Skeletal muscle cell (primary cell): ENCODE measurements at regions not wholly inside any gene's neighbourhood (a gene's known extent, or its start where the extent isn't known, plus 50 kb on each side); places are given as distances from the start of the nearest gene placed in this dataset.

Experiments used
- DNase-seq: peaks from one replicate; pipeline ENCODE4 v3.0.0-alpha.2; 2010; ENCODE audit warnings: low read depth
- H3K4me3 ChIP-seq: 2 replicates; pipeline ENCODE4 v1.5.1; 2011; ENCODE audit warnings: low read depth, mild to moderate bottlenecking, control low read depth, low read length, moderate library complexity

GRCh38 chr3:13199899-13200451 is 126.7 kb upstream of the IQSEC1 start:
- DNase-seq = no peak
- H3K4me3 ChIP-seq = no peak overlapping the region

GRCh38 chr3:13199006-13199776 is 126.0 kb upstream of the IQSEC1 start:
- H3K4me3 ChIP-seq = no peak overlapping the region
- no peak for DNase-seq

- H3K4me3 ChIP-seq = no peak overlapping the region
- no peak for DNase-seq
Measured at GRCh38 chr3:13198264-13198879, 125.1 kb upstream of the IQSEC1 start.

GRCh38 chr3:13197795-13198194 is 124.6 kb upstream of the IQSEC1 start:
- no peak for DNase-seq
- no peak overlapping the region for H3K4me3 ChIP-seq

GRCh38 chr3:13197281-13197680 is 124.1 kb upstream of the IQSEC1 start:
- no peak overlapping the region for H3K4me3 ChIP-seq
- no peak for DNase-seq

- H3K4me3 ChIP-seq = no peak overlapping the region
- no peak for DNase-seq
Measured at GRCh38 chr3:13195374-13195773, 122.1 kb upstream of the IQSEC1 start.

GRCh38 chr3:13194285-13195209 is 121.3 kb upstream of the IQSEC1 start:
- no peak overlapping the region for H3K4me3 ChIP-seq
- no peak for DNase-seq

GRCh38 chr3:13193320-13194284 is 120.4 kb upstream of the IQSEC1 start:
- H3K4me3 ChIP-seq = no peak overlapping the region
- no peak for DNase-seq

- H3K4me3 ChIP-seq = no peak overlapping the region
- no peak for DNase-seq
Measured at GRCh38 chr3:13192471-13193213, 119.4 kb upstream of the IQSEC1 start.

- H3K4me3 ChIP-seq = no peak overlapping the region
- DNase-seq = no peak
Measured at GRCh38 chr3:13191016-13191415, 117.8 kb upstream of the IQSEC1 start.

GRCh38 chr3:13190378-13190765 is 117.1 kb upstream of the IQSEC1 start:
- H3K4me3 ChIP-seq = no peak overlapping the region
- no peak for DNase-seq

- no peak overlapping the region for H3K4me3 ChIP-seq
- peak; percentile 1 for DNase-seq
Measured at GRCh38 chr3:13189639-13190377, 116.6 kb upstream of the IQSEC1 start.

GRCh38 chr3:13188975-13189374 is 115.7 kb upstream of the IQSEC1 start:
- no peak overlapping the region for H3K4me3 ChIP-seq
- DNase-seq = no peak

GRCh38 chr3:13188181-13188779 is 115.1 kb upstream of the IQSEC1 start:
- no peak for DNase-seq
- no peak overlapping the region for H3K4me3 ChIP-seq

- no peak overlapping the region for H3K4me3 ChIP-seq
Measured at GRCh38 chr3:13187593-13187992, 114.4 kb upstream of the IQSEC1 start.

GRCh38 chr3:13186435-13186815 is 113.2 kb upstream of the IQSEC1 start:
- no peak for DNase-seq

More at GRCh38 chr3:13187593-13187992, 114.4 kb upstream of the IQSEC1 start:
- no peak for DNase-seq

GRCh38 chr3:13185737-13186434 is 112.7 kb upstream of the IQSEC1 start:
- DNase-seq = no peak
- H3K4me3 ChIP-seq = no peak overlapping the region

More at GRCh38 chr3:13186435-13186815, 113.2 kb upstream of the IQSEC1 start:
- no peak overlapping the region for H3K4me3 ChIP-seq
